Mesenchymal stem cell (in vitro differentiated cells and primary cell): ENCODE measurements at regions not wholly inside any gene's neighbourhood (a gene's known extent, or its start where the extent isn't known, plus 50 kb on each side); places are given as distances from the start of the nearest gene placed in this dataset.

Experiments used
- DNase-seq: peaks from one replicate; pipeline ENCODE4 v3.0.0-alpha.2; 2013
- H2AFZ ChIP-seq: one replicate; pipeline ENCODE4 v1.6.1; 2013; ENCODE audit warnings: low read depth, mild to moderate bottlenecking, control low read depth, inconsistent platforms, low read length, moderate library complexity
- H2AK5ac ChIP-seq: 2 replicates; pipeline ENCODE4 v1.6.1; 2013; ENCODE audit warnings: low read length, moderate library complexity, mild to moderate bottlenecking, inconsistent platforms; ENCODE audit not compliant: severe bottlenecking
- H2BK120ac ChIP-seq: one replicate; pipeline ENCODE4 v1.6.1; 2013; ENCODE audit warnings: low read depth, mild to moderate bottlenecking, inconsistent platforms, low read length, moderate library complexity
- H2BK12ac ChIP-seq, 2 experiments: one replicate each; pipeline ENCODE4 v1.6.1; 2013; ENCODE audit warnings: inconsistent platforms in 2 of 2, low read length in 2 of 2, mild to moderate bottlenecking in 2 of 2, moderate library complexity in 2 of 2, control low read depth in 1 of 2
- H2BK15ac ChIP-seq: one replicate; pipeline ENCODE4 v1.6.1; 2013; ENCODE audit warnings: mild to moderate bottlenecking, low read depth, inconsistent platforms; ENCODE audit not compliant: poor library complexity, severe bottlenecking
- H2BK5ac ChIP-seq: 2 replicates; pipeline ENCODE4 v1.6.1; 2013; ENCODE audit warnings: low read depth, mild to moderate bottlenecking, low read length, control low read depth, inconsistent platforms; ENCODE audit not compliant: poor library complexity, severe bottlenecking
- H3K14ac ChIP-seq, 2 experiments: one replicate each; pipeline ENCODE4 v1.6.1; 2013; ENCODE audit warnings: inconsistent platforms in 2 of 2, low read length in 2 of 2, control low read depth in 1 of 2, mild to moderate bottlenecking in 1 of 2, moderate library complexity in 1 of 2
- H3K18ac ChIP-seq, 2 experiments: one replicate each; pipeline ENCODE4 v1.6.1; 2013; ENCODE audit warnings: inconsistent platforms in 2 of 2, low read length in 2 of 2, control low read depth in 1 of 2, low read depth in 1 of 2, mild to moderate bottlenecking in 1 of 2
- H3K23ac ChIP-seq, 2 experiments: one replicate each; pipeline ENCODE4 v1.6.1; 2013; ENCODE audit warnings: inconsistent platforms in 2 of 2, low read length in 2 of 2, mild to moderate bottlenecking in 2 of 2, moderate library complexity in 2 of 2, control low read depth in 1 of 2
- H3K27ac ChIP-seq: 2 replicates; pipeline ENCODE4 v1.5.1; 2013; ENCODE audit warnings: mild to moderate bottlenecking, moderate library complexity, low read length, control low read depth, inconsistent platforms; ENCODE audit not compliant: poor library complexity, severe bottlenecking
- H3K27me3 ChIP-seq, 2 experiments: 2 replicates each; pipeline versions ENCODE4 v1.6.1 to v1.7.0; 2013; ENCODE audit warnings: low read length in 2 of 2, mild to moderate bottlenecking in 2 of 2, moderate library complexity in 2 of 2, control low read depth in 1 of 2, inconsistent platforms in 1 of 2; ENCODE audit not compliant: control insufficient read depth in 1 of 2, insufficient read depth in 1 of 2
- H3K36me3 ChIP-seq, 2 experiments: 2 replicates each; pipeline versions ENCODE4 v1.6.1 to v1.7.0; 2013; ENCODE audit warnings: low read length in 2 of 2, control low read depth in 1 of 2, inconsistent platforms in 1 of 2, low read depth in 1 of 2, mild to moderate bottlenecking in 1 of 2; ENCODE audit not compliant: insufficient read depth in 2 of 2, control insufficient read depth in 1 of 2
- H3K4ac ChIP-seq, 2 experiments: one replicate each; pipeline ENCODE4 v1.6.1; 2013; ENCODE audit warnings: inconsistent platforms in 2 of 2, low read length in 2 of 2, mild to moderate bottlenecking in 2 of 2, moderate library complexity in 2 of 2, control low read depth in 1 of 2, low read depth in 1 of 2
- H3K4me1 ChIP-seq: 2 replicates; pipeline ENCODE4 v1.6.1; 2013; ENCODE audit warnings: low read depth, low read length, control low read depth; ENCODE audit not compliant: control insufficient read depth, insufficient read depth
- H3K4me2 ChIP-seq: 2 replicates; pipeline ENCODE4 v1.6.1; 2013; ENCODE audit warnings: low read length, mild to moderate bottlenecking, inconsistent platforms; ENCODE audit not compliant: poor library complexity, severe bottlenecking
- H3K4me3 ChIP-seq, 2 experiments: 2 replicates each; pipeline versions ENCODE4 v1.5.1 to v1.7.0; 2013; ENCODE audit warnings: low read length in 2 of 2, mild to moderate bottlenecking in 2 of 2, control low read depth in 1 of 2, low read depth in 1 of 2; ENCODE audit not compliant: insufficient read depth in 1 of 2
- H3K79me1 ChIP-seq: replicated peaks from 2 replicates; pipeline ENCODE4 v1.6.1; 2013; ENCODE audit warnings: mild to moderate bottlenecking, control low read depth, low read length, inconsistent platforms; ENCODE audit not compliant: poor library complexity, severe bottlenecking
- H3K9ac ChIP-seq: 2 replicates; pipeline ENCODE4 v1.7.0; 2013; ENCODE audit warnings: mild to moderate bottlenecking, low read length, moderate library complexity
- H3K9me3 ChIP-seq: 2 replicates; pipeline ENCODE4 v1.7.0; 2013; ENCODE audit warnings: mild to moderate bottlenecking, low read length; ENCODE audit not compliant: control insufficient read depth
- H4K8ac ChIP-seq: one replicate; pipeline ENCODE4 v1.6.1; 2013; ENCODE audit warnings: inconsistent platforms, mild to moderate bottlenecking, low read length, moderate library complexity
- H4K91ac ChIP-seq: one replicate; pipeline ENCODE4 v1.6.1; 2013; ENCODE audit warnings: mild to moderate bottlenecking, low read length, inconsistent platforms
- WGBS: methylation state at CpG from one replicate; pipeline ENCODE4 v1.1.7; 2013; ENCODE audit warnings: mixed read lengths; 5-methylcytosine and 5-hydroxymethylcytosine counted together

DNA sequence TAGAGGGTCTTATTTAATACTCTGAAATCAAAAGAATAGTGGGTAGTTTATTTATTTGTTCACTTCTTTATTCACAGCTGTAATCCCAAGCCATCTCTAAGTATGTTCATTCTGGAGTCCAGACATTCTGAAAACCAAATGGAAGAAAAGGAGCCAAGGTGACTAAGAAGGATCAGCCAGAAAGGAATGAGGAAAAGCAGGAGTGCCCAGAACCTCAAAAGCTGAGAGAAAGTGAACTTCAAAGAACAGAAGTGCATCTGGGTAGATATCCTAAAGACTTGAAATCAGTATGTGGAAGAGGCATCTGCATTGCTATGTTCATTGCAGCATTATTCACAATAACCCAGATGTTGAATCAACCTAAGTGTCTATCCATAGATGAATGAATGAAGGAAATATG, 94.8 kb downstream of the VIP start:
- DNase-seq = no peak
- Histone ChIP-seq H3K4me1 (no peaks in the 10 kb centered on the region), H3K36me3 (no peaks in the 10 kb centered on the region), H2AK5ac (no peak overlapping the region), H3K4ac (no peak overlapping the region), H3K79me1 (no peaks in the 10 kb centered on the region), H3K27ac (no peak overlapping the region), H3K9me3 (no peaks in the 10 kb centered on the region), H4K91ac (no peak overlapping the region), H2BK5ac (no peak overlapping the region), H3K4me3 (no peak overlapping the region), H2AFZ (no peak overlapping the region), H3K18ac (no peak overlapping the region), H3K23ac (no peak overlapping the region), H3K14ac (no peak overlapping the region), H2BK15ac (no peak overlapping the region), H2BK12ac (no peak overlapping the region), H3K27me3 (no peaks in the 10 kb centered on the region), H3K9ac (no peak overlapping the region), H3K4me2 (no peak overlapping the region), H4K8ac (no peak overlapping the region), H2BK120ac (no peak overlapping the region)

- Histone ChIP-seq H3K18ac (no peak overlapping the region), H2AFZ (no peak overlapping the region), H2BK120ac (no peak overlapping the region), H3K36me3 (no peaks in the 10 kb centered on the region), H3K23ac (no peak overlapping the region), H3K27me3 (no peaks in the 10 kb centered on the region), H3K9ac (no peak overlapping the region), H3K9me3 (no peaks in the 10 kb centered on the region), H3K4me3 (no peak overlapping the region), H2BK12ac (no peak overlapping the region), H4K8ac (no peak overlapping the region), H3K4me2 (no peak overlapping the region), H4K91ac (no peak overlapping the region), H2BK15ac (no peak overlapping the region), H2AK5ac (no peak overlapping the region), H3K27ac (no peak overlapping the region), H2BK5ac (no peak overlapping the region), H3K14ac (no peak overlapping the region), H3K4me1 (no peaks in the 10 kb centered on the region), H3K79me1 (no peaks in the 10 kb centered on the region), H3K4ac (no peak overlapping the region)
- no peak for DNase-seq
- 88% methylated on average over 5 of the region's 5 CpGs for WGBS
These were observed 96.2 kb downstream of the VIP start for GRCh38 chr6:152846825-152847224.

GRCh38 chr6:152848919-152849318, 98.3 kb downstream of the VIP start:
- H2BK120ac ChIP-seq = no peak overlapping the region
- H3K4me3 ChIP-seq = no peak overlapping the region
- H3K79me1 ChIP-seq = no peaks in the 10 kb centered on the region
- H3K27me3 ChIP-seq = no peaks in the 10 kb centered on the region
- H2BK5ac ChIP-seq = no peak overlapping the region
- H3K4me1 ChIP-seq = no peaks in the 10 kb centered on the region
- no peak overlapping the region for H4K8ac ChIP-seq
- H4K91ac ChIP-seq = no peak overlapping the region
- DNase-seq = no peak
- no peak overlapping the region for H2AFZ ChIP-seq
- H3K27ac ChIP-seq = no peak overlapping the region
- H2AK5ac ChIP-seq = no peak overlapping the region
- no peak overlapping the region for H3K4ac ChIP-seq
- H3K23ac ChIP-seq = no peak overlapping the region
- no peaks in the 10 kb centered on the region for H3K9me3 ChIP-seq
- H3K18ac ChIP-seq = no peak overlapping the region
- no peak overlapping the region for H2BK15ac ChIP-seq
- no peak overlapping the region for H3K9ac ChIP-seq
- H2BK12ac ChIP-seq = no peak overlapping the region
- H3K4me2 ChIP-seq = no peak overlapping the region
- no peak overlapping the region for H3K14ac ChIP-seq
- 23% methylated on average over 1 of the region's 3 CpGs for WGBS
- no peaks in the 10 kb centered on the region for H3K36me3 ChIP-seq

DNA sequence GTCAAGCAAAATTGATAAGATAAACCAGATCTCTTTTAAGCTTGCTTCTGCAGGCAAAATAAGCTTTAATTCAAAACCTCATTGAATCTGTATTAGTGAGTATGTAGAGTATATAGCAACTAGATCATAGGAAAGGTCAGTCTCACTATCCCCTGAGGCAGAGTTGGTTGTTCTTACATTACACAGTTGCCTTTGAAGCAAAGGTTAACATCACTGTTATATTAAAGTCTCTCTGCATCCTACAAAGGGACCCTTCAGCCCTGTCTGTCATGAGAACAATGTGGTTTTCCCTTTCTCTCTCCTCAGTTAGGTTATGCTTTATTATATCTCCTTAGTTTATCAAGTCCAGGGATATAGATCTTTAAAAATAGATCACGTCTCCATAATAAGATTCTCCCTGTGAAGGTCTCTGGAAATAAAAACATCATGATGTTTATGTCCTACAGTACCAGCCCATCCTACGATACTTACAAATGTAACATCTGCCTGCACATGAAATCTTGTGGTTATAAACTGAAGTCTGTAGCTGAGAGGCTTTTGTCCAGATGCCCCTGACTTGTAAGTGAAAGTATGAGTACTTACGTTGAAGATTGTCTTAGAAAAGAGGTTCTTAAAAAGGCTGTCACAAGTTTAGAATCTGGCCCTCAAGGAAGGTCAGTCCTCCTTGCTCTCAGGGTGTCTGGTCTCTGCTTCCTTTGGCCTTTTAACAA, 103.6 kb downstream of the VIP start:
- Histone ChIP-seq H2BK5ac (no peak overlapping the region), H3K9ac (no peak overlapping the region), H3K4me1 (no peaks in the 10 kb centered on the region), H3K27me3 (no peaks in the 10 kb centered on the region), H2BK120ac (no peak overlapping the region), H3K4ac (no peak overlapping the region), H3K23ac (no peak overlapping the region), H2AK5ac (no peak overlapping the region), H3K4me2 (no peak overlapping the region), H3K36me3 (no peaks in the 10 kb centered on the region), H4K8ac (no peak overlapping the region), H4K91ac (no peak overlapping the region), H3K18ac (no peak overlapping the region), H3K9me3 (no peaks in the 10 kb centered on the region), H3K4me3 (no peak overlapping the region), H3K14ac (no peak overlapping the region), H2AFZ (no peak overlapping the region), H2BK12ac (no peak overlapping the region), H3K79me1 (no peaks in the 10 kb centered on the region), H2BK15ac (no peak overlapping the region), H3K27ac (no peak overlapping the region)
- WGBS = 70% methylated on average over 1 of the region's 3 CpGs
- DNase-seq = no peak
